Fibroblast of skin of right biceps (primary cell): ENCODE measurements at regions not wholly inside any gene's neighbourhood (a gene's known extent, or its start where the extent isn't known, plus 50 kb on each side); places are given as distances from the start of the nearest gene placed in this dataset.
"Not testable (repeated sequence)": the region's sequence is repeated elsewhere in the genome, so short reads cannot be mapped to it uniquely, and the experiment has no call there.

ENCODE experiments used
- DNase-seq: peaks from one replicate; pipeline ENCODE4 v3.0.0-alpha.2; 2013

DNA sequence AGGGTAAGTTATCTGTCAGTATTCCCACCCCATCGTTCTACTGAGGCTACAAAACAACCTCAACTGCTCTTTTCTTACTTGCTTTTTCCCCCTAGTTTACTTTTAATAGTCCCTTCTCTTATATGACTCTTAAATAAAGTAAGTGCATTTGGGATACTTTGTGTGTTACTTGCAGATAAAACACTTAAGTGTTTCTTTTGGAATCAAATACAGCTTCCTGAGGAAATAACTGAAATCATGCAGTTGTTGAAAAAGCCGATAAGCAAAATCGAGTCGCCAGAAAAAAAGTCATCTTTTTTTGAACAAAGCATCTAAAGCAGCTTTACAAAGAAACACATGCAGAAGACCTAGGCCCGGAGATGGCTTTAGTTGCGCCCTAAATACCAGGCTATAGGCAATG lies 53.5 kb upstream of the EPB41L4A start:
- no peak for DNase-seq

DNA sequence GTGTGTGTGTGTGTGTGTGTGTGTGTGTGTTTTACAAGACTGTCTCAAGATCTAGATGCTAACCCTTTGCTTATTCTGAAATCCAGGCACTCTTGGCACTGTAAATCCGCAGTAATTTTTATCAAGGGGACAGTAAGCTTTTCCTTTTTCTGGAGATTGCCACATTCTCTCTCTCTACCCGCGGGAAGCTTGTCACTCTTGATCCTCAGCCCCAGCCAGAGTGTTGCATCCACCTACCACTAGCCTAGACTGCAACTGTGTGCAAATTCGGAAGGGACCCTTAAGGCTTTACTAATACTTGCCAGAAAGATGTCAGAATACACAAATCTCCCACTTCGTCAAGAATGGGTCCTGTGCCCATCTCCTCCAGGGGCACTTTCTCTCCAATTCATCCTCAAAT lies 54.9 kb upstream of the EPB41L4A start:
- DNase-seq: no peak

DNA sequence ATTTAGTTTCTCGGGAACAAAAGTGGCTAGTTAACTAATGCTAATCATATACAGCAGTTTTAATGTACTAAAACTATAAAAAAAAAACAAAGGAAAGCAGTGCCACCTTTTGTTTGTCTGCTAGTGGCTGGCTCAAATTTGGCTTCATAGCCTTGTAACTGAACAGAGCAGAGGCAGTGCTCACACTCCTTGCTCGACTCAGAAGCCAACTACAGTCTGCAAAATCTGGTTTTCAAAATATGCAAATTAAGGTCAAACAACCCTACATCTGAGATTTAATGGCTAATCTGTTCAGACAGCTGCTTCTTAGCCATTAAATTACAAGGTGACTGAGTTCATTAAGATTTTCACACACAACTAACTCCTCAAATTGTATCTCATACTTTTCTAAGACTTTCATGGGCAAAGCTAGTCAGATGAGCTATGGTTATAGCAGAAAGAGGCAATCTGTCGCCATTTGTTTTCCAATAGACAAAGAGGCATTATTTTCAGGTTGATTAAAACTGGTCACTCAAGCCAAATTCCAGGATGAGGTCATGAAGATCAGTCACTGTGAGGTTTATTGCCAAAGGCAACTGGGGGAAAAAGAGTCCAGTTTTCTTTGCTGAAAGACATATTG lies 56.8 kb upstream of the EPB41L4A start:
- DNase-seq: no peak

DNA sequence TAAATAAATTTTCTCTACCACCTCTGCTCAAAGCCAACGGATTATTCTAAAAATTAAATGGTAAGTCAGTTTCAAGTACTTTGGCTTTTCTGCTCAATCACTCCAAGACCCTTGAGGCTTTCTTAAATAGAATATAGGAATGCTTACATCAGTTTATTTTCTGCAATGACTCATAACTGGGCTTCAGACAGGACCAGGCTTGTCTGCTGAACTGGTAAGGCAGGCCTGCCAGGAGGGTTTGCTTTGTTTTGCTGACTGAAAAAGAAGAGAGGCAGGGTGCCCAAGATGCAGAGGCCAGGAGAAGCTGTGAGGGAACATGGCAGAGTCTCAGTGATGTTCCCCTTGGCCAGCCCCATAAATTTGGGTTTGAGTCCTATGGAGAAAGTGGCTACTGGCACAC lies 60.3 kb upstream of the EPB41L4A start:
- peak; percentile 14 for DNase-seq

DNA sequence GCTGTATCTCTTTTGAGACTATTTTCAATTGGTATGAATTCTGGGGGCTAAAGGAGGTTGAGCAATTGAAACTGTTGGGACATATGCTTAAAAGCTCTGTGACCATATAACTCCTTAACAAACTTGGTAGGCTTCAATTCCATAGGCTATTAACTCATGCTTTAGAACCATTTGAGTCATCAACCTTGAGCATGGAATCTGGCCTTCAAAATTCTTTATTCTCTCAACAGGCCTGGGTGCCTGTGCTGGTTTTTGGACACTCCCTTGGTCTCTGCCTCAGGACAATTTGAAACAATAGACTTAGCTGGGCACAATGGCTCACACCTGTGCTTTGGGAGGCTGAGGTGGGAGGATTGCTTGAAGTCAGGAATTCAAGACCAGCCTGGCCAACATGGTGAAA lies 61.4 kb upstream of the EPB41L4A start:
- no peak for DNase-seq

DNA sequence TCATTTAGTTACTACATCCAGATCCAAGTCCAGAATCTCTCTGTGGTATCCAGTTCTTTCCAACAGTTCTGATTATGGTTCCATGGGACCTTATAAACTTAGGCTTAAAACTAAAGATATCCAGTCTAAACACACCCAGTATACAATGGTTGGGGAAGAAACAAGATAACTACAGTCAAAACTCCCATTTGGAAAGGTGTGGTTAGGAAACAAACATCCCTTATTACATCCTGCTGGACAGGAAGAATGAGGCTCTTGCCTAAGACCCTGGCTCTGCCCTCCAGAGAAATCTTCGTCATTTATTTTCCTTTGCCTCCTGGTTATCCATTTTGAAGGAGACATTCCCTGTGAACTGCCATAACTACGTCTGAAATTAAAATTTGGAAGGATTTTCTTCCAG lies 64.6 kb upstream of the EPB41L4A start:
- DNase-seq: no peak

DNA sequence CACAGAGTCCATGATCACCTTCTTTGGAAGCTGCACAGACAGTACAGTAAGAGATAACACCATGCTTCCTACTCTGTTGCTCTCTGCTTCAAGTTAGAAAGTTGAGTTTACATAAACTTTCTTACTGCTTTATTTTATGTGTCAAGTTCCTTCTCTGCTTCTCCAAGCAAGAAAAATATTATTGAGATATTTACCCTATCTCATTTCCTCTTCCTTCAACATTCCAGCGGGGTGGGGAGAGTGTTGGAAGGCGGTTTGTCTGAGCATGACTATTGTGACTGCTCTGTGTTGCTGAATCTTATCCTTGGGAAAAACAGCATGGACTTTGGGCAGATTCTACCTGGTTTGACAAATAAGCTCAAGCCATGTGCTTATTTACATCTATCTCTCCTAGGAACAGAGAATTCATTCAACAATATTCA lies 66.9 kb upstream of the EPB41L4A start:
- no peak for DNase-seq

DNA sequence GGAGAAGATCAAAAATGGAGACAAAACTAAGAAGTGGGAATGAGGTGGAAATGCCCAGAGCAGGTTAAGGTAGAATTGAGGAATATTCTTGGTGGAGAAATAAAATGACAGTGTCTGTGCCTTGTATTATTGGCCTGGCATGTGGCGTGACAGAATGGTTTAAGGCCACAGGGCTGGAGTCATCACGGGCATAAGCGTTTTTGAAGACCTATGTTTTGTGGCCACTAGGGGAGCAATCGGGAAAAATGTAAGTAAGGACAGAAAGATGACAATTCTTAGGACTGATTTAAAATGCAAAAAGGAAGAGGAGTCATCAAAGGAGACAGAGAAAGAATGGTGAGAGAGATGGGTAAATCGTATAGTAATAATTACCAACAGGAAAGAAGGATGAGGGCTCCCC lies 72.2 kb upstream of the EPB41L4A start:
- DNase-seq: peak; percentile 4

DNA sequence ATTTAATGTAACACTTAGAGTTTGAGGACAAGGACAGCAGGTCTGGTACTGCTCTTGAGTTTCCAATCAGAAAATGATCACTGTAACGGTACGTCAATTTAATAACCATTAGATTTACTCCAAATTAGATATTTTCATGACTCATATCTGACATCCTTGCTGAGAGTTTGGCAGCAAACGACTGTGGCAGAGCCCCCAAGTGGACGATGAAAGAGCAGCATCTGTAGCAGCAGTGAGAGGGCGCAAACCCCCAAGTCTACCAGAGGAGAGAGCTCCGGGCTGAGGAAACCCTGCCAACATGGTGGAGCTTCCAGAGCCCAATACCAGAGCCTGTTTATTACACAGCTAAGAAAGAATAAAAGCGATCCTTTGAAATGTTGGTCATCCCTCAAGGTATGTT lies 73.2 kb upstream of the EPB41L4A start:
- DNase-seq: peak; percentile 31

DNA sequence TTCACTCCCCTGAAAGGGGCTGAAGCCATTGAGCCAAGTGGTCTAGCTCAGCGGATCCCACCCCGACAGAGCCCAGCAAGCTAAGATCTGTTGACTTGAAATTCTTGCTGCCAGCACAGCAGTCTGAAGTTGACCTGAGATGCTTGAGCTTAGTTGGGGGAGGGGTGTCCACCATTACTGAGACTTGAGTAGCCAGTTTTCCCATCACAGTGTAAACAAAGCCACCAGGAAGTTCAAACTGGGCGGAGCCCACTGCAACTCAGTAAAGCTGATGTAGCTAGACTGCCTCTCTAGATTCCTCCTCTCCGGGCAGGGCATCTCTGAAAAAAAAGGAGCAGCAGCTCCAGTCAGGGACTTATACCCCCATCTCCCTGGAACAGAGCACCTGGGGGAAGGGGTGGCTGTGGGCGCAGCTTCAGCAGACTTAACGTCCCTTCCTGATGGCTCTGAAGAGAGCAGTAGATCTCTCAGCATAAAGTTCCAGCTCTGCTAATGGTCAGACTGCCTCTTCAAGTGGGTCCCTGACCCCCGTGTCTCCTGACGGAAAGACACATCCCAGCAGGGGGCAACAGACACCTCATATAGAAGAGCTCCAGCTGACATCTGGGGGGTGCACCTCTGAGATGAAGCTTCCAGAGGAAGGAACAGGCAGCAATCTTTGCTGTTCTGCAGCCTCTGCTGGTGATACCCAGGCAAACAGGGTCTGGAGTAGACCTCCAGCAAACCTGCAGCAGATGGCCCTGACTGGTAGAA lies 84.8 kb upstream of the EPB41L4A start:
- not testable (repeated sequence) for DNase-seq

DNA sequence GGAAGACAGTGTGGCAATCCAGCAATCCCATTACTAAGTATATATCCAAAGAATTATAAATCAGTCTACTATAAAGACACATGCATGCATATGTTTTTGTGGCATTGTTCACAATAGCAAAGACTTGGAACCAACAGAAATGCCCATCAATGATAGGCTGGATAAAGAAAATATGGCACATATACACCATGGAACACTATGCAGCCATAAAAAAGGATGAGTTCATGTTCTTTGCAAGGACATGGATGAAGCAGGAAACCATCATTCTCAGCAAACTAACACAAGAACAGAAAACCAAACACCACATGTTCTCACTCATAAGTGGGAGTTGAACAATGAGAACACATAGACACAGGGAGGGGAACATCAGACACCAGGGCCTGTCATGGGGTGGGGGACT lies 90.0 kb upstream of the EPB41L4A start:
- DNase-seq: not testable (repeated sequence)

DNA sequence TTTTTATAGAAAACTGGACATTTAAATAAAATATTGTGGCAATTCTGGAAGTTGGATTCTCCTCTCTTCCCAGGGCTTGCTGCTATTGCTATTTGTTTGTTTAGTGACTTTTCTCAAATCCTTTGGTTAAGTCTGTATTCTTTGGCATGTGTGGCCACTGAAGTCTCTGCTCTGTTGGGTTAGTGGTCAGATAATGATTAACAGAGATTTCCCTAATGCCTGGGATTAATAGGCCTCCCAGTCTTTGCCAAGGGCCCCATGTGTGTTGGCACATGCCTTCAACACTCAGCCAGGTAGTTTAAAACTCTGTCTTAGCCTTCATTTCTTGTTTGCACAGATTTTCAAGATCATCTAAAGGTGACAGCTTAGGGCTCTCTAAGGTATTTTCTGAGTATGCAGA lies 92.8 kb upstream of the EPB41L4A start:
- no peak for DNase-seq

DNA sequence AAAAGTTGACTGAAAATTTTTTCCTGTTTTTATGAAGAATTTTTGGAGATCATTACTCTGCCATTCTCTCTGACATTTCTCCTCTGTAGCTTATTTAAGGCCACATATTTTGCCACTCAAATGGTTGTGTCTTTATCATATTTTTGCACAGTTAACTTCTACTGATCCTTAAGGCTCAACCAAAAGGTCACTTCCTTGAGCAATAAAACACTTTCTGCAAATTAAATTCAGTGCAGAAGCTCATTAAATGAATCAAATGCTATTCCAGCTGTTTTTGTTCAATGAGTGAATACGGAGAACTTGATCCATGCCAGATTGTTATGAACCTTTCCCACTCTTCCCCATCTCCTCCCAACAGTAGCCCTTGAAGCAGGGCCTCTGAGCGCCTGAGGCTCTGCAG lies 93.8 kb upstream of the EPB41L4A start:
- DNase-seq: no peak

DNA sequence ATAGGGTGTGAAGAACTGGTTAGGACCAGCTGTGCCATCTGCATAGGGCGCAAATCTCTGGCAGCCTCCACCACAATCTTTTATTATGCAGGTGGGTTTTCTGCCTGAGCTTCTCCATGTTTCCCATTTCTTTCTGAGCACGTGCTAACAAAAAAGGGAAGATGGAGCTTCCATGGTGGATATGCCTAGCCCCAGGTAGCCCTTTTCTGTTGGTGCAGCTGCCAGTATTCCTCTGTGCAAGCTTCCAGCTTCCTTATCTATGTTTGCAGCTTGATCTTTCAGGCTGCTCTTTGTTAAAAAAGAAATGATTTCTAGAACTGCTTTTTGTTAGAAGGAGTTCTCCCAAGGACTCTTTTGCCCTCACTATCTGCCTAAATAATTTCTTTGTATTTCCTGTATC lies 95.0 kb upstream of the EPB41L4A start:
- no peak for DNase-seq

DNA sequence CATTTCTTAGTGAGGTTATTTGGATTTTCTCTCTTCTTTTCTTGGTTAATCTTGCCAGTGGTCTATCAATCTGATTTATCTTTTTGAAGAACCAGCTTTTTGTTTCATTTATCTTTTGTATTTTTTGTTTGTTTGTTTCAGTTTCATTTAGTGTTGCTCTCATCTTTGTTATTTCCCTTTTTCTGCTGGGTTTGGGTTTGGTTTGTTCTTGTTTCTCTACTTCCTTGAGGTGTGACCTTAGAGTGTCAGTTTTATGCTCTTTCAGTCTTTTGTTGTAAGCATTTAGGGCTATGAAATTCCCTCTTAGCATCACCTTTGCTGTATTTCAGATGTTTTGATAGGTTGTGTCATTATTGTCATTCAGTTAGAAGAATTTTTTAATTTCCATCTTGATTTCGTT lies 101.4 kb upstream of the EPB41L4A start:
- not testable (repeated sequence) for DNase-seq

DNA sequence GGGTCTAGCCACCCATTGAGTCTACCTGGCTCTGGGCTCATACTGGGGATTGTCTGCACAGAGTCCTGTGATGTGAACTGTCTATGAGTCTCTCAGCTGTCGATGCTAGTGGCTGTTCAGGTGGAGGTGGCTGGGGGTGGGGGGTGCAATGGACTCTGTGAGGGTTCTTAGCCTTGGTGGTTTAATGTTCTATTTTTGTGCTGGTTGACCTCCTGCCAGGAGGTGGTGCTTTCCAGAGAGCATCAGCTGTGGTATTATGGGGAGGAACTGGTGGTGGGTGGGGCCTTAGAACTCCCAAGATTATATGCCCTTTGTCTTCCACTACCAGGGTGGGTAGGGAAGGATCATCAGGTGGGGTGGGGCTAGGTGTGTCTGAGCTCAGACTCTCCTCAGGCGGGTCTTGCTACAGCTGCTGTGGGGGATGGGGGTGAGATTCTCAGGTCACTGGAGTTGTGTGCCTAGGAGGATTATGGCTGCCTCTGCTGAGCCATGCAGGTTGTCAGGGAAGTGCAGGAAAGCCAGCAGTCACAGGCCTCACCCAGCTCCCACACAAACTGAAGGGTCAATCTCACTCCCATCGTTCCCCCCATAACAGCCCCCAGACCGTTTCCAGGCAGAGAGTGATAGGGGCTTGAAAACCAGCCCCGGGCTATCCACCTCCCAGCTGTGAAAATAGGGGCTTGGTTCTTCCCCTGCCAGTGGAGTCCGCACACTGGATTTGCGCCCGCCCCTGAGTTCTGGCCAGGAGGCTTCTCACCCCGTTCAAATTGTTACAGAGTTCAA lies 104.0 kb upstream of the EPB41L4A start:
- not testable (repeated sequence) for DNase-seq

DNA sequence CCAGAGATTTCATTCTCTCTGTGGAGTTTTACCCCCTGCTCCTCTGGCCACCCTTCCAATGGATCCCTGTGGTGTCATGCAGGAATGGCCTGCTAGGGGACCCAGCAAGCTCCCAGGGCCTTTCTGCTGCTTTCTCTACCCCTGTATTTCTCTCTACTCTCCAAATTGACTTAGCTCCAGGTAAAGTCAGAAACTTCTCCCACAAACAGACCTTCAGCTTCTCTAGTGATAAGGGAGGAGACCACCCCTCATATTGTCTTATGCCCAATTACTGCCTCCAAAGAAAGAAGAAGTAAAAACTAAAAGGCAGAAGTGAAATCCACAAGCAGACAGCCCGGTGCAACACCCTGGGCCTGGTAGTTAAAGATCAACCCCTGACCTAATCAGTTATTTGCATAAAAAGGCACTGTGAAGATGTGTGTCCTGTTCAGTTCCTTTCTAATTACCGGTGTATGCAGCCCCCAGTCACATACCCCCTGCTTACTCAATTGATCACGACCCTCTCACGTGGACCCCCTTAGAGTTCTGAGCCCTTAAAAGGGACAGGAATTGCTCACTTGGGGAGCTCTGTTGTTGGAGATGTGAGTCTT lies 104.7 kb upstream of the EPB41L4A start:
- not testable (repeated sequence) for DNase-seq

DNA sequence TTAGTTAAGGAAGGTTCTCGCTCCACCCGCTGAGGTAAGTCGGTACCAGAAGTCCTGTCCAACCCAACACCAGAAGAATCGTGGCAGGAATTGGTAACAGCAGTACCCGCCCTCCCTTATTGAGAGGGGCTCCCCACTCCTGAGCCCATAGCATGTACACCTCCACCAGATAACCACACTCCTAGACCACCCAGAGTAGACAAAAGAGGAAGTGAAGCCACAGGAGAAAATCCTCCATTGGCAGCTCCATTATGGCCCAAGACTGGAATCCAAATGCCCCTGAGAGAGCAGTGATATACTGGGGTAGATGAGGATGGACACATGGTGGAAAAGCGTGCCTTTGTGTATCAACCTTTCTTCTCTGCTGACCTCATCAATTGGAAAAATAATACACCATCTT lies 106.1 kb upstream of the EPB41L4A start:
- DNase-seq: no peak

DNA sequence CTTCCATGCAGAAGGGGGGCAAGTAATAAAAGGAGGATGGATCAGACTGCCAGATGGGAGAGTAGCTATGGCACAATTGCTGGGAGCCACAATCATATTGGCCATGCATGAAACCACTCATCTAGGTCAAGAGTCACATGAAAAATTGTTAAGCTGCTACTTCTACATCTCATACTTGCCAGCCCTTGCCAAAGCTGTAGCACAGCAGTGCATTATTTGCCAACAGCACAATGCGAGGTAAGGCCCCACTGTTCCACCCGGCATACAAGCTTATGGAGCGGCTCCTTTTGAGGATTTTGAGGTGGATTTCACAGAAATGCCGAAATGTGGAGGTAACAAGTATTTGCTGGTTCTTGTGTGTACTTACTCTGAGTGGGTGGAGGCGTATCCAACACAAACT lies 109.9 kb upstream of the EPB41L4A start:
- no peak for DNase-seq

DNA sequence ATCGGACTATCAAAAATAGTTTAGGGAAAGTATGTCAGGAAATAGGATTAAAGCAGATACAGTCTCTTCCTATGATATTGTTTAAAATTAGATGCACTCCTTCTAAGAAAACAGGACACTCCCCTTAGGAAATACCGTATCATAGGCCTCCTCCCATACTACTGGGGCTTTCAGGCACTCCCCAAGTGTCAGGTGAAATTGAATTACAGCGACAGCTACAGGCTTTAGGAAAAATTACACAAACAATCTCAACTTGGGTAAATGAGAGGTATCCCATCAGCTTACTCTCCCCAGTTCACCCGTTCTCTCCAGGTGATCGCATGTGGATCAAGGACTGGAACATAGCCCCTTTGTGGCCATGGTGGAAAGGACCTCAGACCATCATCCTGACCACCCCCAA lies 110.4 kb upstream of the EPB41L4A start:
- no peak for DNase-seq

DNA sequence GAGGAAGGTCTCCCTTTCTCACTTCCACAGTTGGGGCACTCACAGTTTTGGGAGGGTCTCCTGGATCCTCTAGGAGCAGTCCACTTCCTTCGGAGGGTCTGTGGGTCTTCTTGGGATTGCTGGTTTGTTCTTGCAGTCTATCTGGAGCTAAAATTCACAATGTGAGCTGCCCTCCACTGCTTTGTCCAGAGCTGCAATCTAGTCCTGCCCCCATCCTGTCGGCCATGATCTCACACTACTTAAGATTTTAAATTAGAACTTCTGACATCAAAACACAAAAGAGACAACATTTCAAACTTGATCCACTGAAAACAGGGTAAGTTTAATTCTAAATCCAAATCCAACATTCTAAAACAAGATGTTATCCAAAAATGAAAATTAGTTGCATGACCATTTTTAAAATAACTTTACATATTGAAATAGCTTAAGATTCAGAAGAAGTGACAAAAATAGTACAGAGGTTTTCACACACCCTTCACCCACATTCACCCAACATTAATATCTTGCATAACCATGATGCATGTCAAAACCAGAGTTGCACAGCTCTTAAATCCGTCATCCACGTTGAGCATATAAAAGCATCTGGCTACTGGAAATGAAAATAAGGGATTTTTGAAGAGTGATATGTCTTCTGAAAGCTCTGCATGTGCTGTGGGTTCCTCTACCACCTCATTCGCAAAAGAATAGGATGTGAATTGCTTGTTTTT lies 113.7 kb upstream of the EPB41L4A start:
- no peak for DNase-seq

DNA sequence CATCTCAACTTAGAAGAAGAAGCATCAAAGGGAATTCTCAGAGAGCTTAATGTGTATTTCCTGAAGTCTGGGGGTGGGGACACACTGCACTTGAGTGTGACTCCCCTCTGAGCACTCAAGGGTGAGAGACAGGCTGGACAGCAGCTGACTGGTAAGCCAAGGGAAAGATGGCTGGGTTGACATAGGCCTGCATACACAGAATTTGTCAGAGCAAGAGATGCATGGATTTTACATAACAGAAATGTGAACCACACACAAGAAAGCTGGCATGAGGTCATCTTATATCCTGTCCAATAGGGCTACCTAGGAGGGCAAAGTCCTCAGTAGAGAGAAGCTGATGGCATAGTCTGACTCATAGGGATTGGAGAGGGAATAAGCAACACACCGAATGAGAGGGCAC lies 114.3 kb upstream of the EPB41L4A start:
- no peak for DNase-seq

DNA sequence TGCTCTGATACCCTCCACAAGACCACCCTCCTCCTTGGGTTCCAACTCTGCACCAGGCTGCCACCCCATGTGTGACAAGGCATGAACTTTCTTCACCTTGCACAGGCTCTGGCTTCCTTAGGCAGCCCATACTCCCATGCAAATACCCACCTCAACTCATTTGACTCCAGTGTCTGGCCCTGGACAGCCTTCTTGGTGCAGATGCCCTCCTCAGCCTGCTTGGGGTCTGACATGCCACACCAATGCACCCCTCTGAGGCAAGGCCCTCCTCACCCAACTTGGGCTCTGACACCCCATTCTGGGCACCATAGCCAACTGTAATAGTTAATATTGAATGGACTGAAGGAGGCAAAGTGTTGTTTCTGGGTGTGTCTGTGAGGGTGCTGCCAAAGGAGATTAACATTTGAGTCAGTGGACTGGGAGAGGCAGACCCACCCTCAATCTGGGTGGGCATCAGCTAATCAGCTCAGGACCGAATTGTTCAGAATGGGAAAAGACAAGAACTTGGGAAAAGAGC lies 115.0 kb upstream of the EPB41L4A start:
- DNase-seq: no peak
